ENCODE measurements at regions not wholly inside any gene's neighbourhood (a gene's known extent, or its start where the extent isn't known, plus 50 kb on each side); places are given as distances from the start of the nearest gene placed in this dataset.

GRCh38 chr5:136631186-136631585, 265.8 kb upstream of the TRPC7 start:
- TF ChIP-seq POLR2AphosphoS5 (IDR thresholded peaks at IDR 0.05; ENCODE audit: low read depth, low read length) (no peak), TAF1 (IDR thresholded peaks at IDR 0.05; ENCODE audit: borderline replicate concordance, insufficient read depth, low read length) (no peak), REST (IDR thresholded peaks at IDR 0.05; ENCODE audit: insufficient read depth in 1 of 2, low read depth in 2 of 2, low read length in 2 of 2) (no peak), SIN3A (IDR thresholded peaks at IDR 0.05; ENCODE audit: borderline replicate concordance, insufficient read depth, low read length) (no peak), FOXP2 (optimal IDR thresholded peaks at IDR 0.05; ENCODE audit: borderline replicate concordance, extremely low read depth, extremely low read length, insufficient read depth) (no peak)
